AG09309 (cell line): ENCODE measurements at regions not wholly inside any gene's neighbourhood (a gene's known extent, or its start where the extent isn't known, plus 50 kb on each side); places are given as distances from the start of the nearest gene placed in this dataset.

Experiments
- DNase-seq: peaks from one replicate; pipeline ENCODE4 v3.0.0-alpha.2; 2010; ENCODE audit warnings: low read depth
- H3K4me3 ChIP-seq: 2 replicates; pipeline ENCODE4 v1.5.1; 2011; ENCODE audit warnings: mild to moderate bottlenecking, low read depth, low read length, moderate library complexity; ENCODE audit not compliant: control insufficient read depth
- CTCF ChIP-seq: IDR thresholded peaks from 2 replicates; pipeline ENCODE4 v1.5.1; 2011; ENCODE audit warnings: mild to moderate bottlenecking, low read depth, low read length, inconsistent platforms; ENCODE audit not compliant: insufficient read depth, control insufficient read depth; ENCODE audit errors: missing control alignments

DNA sequence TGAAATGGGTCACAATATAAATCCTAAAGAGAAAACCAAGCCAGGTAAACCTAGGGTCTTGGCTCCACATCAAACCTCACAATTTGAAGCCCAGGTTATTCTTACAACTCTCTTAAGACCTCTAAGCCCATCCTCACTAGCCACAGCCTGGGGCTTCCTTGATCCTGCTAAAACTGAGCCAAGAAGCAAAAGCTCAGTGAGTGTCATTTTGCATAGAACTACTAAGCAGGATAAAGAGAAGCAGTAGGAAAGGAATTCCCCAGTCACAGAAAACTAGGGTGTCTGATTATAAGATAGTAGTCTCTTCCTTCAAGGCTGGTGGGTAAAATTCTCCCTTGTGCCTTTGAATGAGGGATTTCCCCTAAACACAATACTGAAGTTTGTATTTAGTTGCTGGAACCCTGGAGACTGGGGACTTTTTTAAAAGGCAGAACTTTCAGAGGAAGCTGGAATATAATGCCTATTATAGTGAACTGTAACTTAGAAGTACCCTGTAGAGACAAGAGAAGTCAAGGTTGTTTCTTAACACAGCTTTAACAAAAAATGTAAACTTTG, 196.6 kb upstream of the KIAA1217 start:
- TF ChIP-seq CTCF, result no peak
- no peak for DNase-seq

GRCh38 chr10:24027107-24027506, 181.8 kb upstream of the KIAA1217 start:
- DNase-seq, result no peak
- TF ChIP-seq CTCF, result no peak
- H3K4me3 ChIP-seq, result no peak overlapping the region

More for the DNA sequence above, 196.6 kb upstream of the KIAA1217 start:
- no peak overlapping the region for H3K4me3 ChIP-seq

DNA sequence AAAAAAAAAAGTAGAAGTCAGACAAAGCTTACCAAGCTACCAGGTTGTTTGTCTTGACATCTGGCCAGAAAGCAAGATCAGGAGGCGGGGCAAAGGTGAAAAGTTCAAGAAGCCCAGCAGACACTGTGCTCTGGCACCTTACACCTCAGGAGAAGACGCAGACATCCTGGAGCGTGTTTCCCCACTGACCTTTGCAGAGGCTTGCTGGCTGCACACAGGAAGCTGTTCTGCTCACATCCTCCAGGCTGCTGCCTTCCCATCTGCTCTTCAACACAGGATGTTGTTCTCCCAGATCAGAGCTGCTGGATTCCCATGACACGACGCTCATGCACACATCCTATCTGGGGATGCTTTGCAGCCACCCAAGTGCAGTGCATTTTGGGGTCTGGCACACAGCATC, 174.4 kb upstream of the KIAA1217 start:
- no peak for DNase-seq
- no peak overlapping the region for H3K4me3 ChIP-seq
- no peak for TF ChIP-seq CTCF

GRCh38 chr10:24035761-24036160, 173.2 kb upstream of the KIAA1217 start:
- no peak for TF ChIP-seq CTCF
- no peak for DNase-seq
- no peak overlapping the region for H3K4me3 ChIP-seq

DNA sequence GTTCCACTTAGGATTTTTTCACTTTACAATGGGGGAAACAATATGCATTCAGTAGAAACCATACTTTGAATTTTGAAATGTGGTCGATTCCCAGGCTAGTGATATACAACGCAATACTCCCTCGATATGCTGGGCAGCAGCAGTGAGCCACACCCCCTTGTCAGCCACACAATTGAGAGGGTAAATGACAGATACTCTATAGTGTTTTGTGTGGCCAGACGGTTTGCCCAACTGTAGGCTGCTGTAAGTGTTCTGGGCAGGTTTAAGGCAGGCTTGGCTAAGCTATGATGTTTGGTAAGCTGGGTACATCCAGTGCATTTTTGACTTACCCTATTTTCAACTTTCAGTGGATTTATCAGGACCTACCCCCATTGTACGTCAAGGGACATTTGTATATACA, 169.6 kb upstream of the KIAA1217 start:
- DNase-seq, result no peak
- TF ChIP-seq CTCF, result no peak
- H3K4me3 ChIP-seq, result no peak overlapping the region

GRCh38 chr10:24039897-24040296, 169.0 kb upstream of the KIAA1217 start:
- no peak for DNase-seq
- no peak for TF ChIP-seq CTCF
- H3K4me3 ChIP-seq, result no peak overlapping the region

DNA sequence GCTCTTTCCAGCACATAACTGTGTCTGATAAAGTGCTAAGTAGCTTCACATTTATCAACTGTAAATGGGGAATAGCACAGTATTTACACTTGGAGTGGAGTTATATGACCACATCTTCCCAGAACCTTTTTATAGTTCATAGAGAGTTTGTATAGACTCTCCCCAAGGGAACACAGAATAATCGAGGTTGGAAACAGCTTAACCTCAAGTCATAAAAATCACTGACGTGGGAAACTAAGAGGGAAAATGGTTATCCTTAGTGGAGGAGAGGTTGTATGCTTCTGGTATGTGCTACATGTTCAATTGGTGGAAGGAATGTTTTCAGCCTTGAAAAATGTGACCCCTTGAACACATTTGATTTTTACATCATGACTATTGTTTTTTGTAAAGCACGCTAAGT, 167.9 kb upstream of the KIAA1217 start:
- no peak overlapping the region for H3K4me3 ChIP-seq
- no peak for DNase-seq
- no peak for TF ChIP-seq CTCF
